ENCODE measurements at regions not wholly inside any gene's neighbourhood (a gene's known extent, or its start where the extent isn't known, plus 50 kb on each side); places are given as distances from the start of the nearest gene placed in this dataset.

DNA sequence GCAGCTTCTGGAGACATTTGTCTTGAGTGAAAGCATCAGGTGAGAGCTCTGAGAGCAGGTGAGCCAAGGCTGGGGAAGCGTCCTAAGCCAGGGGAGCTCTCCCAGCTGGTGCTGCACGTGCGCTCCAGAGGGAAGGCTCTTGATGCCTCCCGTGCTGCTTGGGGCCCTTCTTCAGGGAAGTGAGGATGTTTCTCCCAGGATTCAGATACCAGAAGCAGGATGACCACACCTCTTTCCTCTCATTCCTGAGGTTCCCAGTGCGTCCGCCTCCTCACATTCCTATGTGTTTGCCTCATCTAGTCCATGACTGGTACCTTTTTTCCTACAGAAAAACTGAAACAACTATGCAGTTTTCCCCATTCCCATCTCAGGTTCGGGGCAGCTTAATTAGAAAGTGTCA is 231.0 kb upstream of the IRS2 start:
- no peak for TF ChIP-seq POLR2A (IDR thresholded peaks at IDR 0.05)
- TF ChIP-seq, protein P1, sequence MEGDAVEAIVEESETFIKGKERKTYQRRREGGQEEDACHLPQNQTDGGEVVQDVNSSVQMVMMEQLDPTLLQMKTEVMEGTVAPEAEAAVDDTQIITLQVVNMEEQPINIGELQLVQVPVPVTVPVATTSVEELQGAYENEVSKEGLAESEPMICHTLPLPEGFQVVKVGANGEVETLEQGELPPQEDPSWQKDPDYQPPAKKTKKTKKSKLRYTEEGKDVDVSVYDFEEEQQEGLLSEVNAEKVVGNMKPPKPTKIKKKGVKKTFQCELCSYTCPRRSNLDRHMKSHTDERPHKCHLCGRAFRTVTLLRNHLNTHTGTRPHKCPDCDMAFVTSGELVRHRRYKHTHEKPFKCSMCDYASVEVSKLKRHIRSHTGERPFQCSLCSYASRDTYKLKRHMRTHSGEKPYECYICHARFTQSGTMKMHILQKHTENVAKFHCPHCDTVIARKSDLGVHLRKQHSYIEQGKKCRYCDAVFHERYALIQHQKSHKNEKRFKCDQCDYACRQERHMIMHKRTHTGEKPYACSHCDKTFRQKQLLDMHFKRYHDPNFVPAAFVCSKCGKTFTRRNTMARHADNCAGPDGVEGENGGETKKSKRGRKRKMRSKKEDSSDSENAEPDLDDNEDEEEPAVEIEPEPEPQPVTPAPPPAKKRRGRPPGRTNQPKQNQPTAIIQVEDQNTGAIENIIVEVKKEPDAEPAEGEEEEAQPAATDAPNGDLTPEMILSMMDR (IDR thresholded peaks at IDR 0.05), result no peak
- no peak for TF ChIP-seq POLR2AphosphoS5 (IDR thresholded peaks at IDR 0.05; ENCODE audit: insufficient read depth in 1 of 2, low read depth in 1 of 2)

Measured in vagina (tissue), 2 donors.